Nephron progenitor cell (in vitro differentiated cells): ENCODE measurements at regions not wholly inside any gene's neighbourhood (a gene's known extent, or its start where the extent isn't known, plus 50 kb on each side); places are given as distances from the start of the nearest gene placed in this dataset.

Experiments used
- DNase-seq: peaks from one replicate; pipeline ENCODE4 v3.0.0; 2021
- H3K27ac Mint-ChIP-seq: 2 replicates; pipeline ENCODE4 v1.8.0; 2021; ENCODE audit warnings: mild to moderate bottlenecking, moderate library complexity, mixed read lengths
- H3K27me3 Mint-ChIP-seq: 2 replicates; pipeline ENCODE4 v1.8.0; 2021; ENCODE audit warnings: mild to moderate bottlenecking, low read depth, mixed read lengths; ENCODE audit not compliant: poor library complexity
- H3K36me3 Mint-ChIP-seq: 2 replicates; pipeline ENCODE4 v1.8.0; 2021; ENCODE audit warnings: low read depth, mixed read lengths
- H3K4me1 Mint-ChIP-seq: 2 replicates; pipeline ENCODE4 v1.8.0; 2021; ENCODE audit warnings: mixed read lengths
- H3K4me3 Mint-ChIP-seq: 2 replicates; pipeline ENCODE4 v1.8.0; 2021; ENCODE audit warnings: mild to moderate bottlenecking, moderate library complexity, mixed read lengths
- H3K9me3 Mint-ChIP-seq: 2 replicates; pipeline ENCODE4 v1.8.0; 2021; ENCODE audit warnings: mild to moderate bottlenecking, moderate library complexity, mixed read lengths
- CTCF ChIP-seq: fragments of 200-600 bp; sonication (generic); IDR thresholded peaks from 2 replicates; pipeline ENCODE4 v1.5.0; 2021; ENCODE audit warnings: antibody characterized with exemption

- no peak for TF ChIP-seq CTCF
- Mint-ChIP-seq H3K4me1 (no peaks in the 10 kb centered on the region), H3K9me3 (no peaks in the 10 kb centered on the region), H3K4me3 (no peak overlapping the region), H3K27me3 (no peaks in the 10 kb centered on the region), H3K36me3 (no peaks in the 10 kb centered on the region), H3K27ac (no peak overlapping the region)
- DNase-seq, result no peak
Observed at GRCh38 chr4:157791236-157791635, 381.6 kb downstream of the GASK1B start.

- Mint-ChIP-seq H3K27me3 (no peaks in the 10 kb centered on the region), H3K4me3 (no peak overlapping the region), H3K9me3 (no peaks in the 10 kb centered on the region), H3K27ac (no peak overlapping the region), H3K36me3 (no peaks in the 10 kb centered on the region), H3K4me1 (no peaks in the 10 kb centered on the region)
- DNase-seq, result no peak
- TF ChIP-seq CTCF, result no peak
Observed at GRCh38 chr4:157787618-157788017, 385.2 kb downstream of the GASK1B start.

DNA sequence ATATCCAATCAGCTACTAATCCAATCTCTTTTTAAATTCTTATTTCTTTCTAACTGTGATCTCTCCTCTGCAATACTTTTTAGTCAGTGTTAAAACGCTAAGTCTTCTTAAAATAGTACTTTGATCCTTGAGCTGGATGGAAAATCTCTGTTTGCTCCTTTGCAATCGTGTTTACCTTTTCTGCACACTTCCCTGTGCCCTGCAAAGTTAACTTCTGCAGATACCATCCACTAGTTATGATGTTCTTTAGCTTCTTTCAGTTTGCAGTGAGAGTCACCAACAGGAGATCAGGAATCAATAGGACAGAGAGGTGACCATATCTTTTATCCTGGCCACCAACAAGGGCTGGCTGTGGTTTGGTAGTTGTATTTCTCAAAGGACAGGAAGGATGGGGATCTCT is 391.5 kb downstream of the GASK1B start:
- Mint-ChIP-seq H3K27ac (no peak overlapping the region), H3K27me3 (peaks cover 5% of the 10 kb centered on the region), H3K9me3 (no peaks in the 10 kb centered on the region), H3K4me3 (no peak overlapping the region), H3K4me1 (no peaks in the 10 kb centered on the region), H3K36me3 (no peaks in the 10 kb centered on the region)
- TF ChIP-seq CTCF, result no peak
- no peak for DNase-seq

- H3K27me3 Mint-ChIP-seq, result peaks cover 5% of the 10 kb centered on the region
- H3K9me3 Mint-ChIP-seq, result no peaks in the 10 kb centered on the region
- H3K4me1 Mint-ChIP-seq, result no peaks in the 10 kb centered on the region
- no peak for TF ChIP-seq CTCF
- no peak overlapping the region for H3K4me3 Mint-ChIP-seq
- no peak overlapping the region for H3K27ac Mint-ChIP-seq
- DNase-seq, result no peak
- no peaks in the 10 kb centered on the region for H3K36me3 Mint-ChIP-seq
Observed at GRCh38 chr4:157779081-157779480, 393.7 kb downstream of the GASK1B start.

DNA sequence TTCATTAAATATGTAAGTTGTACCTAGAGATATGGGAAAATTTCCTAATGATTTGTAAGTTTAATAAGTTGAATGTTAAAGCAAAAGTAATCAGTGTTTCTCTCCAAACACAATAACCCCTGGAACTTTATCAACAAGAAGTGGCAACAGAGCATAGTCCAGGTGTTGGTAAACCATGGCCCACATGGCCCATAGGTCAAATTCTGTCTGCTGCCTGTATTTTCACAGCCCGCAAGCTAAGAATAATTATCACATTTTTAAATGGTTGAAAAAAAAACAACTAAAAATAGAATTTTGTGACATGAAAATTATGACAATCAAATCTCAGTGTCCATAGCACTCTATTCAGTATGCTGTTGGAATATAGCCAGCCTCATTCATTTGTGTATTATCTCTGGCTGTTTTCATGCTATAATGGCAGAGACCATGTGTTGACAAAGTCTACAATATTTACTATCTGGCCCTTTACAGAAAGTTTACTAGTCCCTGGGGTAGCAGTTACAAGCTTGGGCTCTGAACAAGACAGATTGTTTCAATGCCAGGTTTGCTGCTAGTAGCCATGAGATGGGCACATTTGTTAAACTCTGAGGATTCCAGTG is 395.8 kb downstream of the GASK1B start:
- no peak for TF ChIP-seq CTCF
- DNase-seq, result no peak
- H3K9me3 Mint-ChIP-seq, result no peaks in the 10 kb centered on the region
- H3K36me3 Mint-ChIP-seq, result no peaks in the 10 kb centered on the region
- peaks cover 5% of the 10 kb centered on the region for H3K27me3 Mint-ChIP-seq
- no peak overlapping the region for H3K27ac Mint-ChIP-seq
- no peaks in the 10 kb centered on the region for H3K4me1 Mint-ChIP-seq
- no peak overlapping the region for H3K4me3 Mint-ChIP-seq

DNA sequence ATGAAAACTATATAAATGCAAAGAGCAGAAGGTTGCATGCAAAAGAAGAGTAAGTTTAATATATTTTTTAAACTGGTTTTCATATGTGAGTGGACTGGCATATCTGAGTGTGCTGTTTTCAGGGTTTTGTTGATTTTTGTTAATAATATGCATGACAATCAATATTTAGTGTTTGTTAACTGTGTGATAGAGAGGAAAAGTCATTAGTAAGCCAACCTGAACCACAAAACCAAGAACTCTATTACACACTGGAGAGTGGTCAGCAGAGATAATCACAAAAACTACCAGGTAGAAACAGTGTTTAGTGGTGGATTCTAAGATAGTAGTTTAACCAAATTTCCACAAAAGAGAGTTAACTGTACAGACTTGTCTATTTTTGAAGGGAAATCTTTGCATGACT is 396.9 kb downstream of the GASK1B start:
- Mint-ChIP-seq H3K36me3 (no peaks in the 10 kb centered on the region), H3K4me3 (no peak overlapping the region), H3K27ac (no peak overlapping the region), H3K27me3 (peaks cover 5% of the 10 kb centered on the region), H3K9me3 (no peaks in the 10 kb centered on the region), H3K4me1 (no peaks in the 10 kb centered on the region)
- DNase-seq, result no peak
- TF ChIP-seq CTCF, result no peak
